Calu3 (cell line): ENCODE measurements at regions not wholly inside any gene's neighbourhood (a gene's known extent, or its start where the extent isn't known, plus 50 kb on each side); places are given as distances from the start of the nearest gene placed in this dataset.

Source experiments
- BruUV-seq: library from RNA; stranded (reverse); fragments of 400-500 nt; replicated peaks from 2 replicates; lab custom pipeline; 2021; lab: Mats Ljungman, UMichigan
- CTCF ChIA-PET: fragments of 300-600 bp; sonication (Branson Sonifier 250); formaldehyde crosslinking; loops from one replicate; lab custom pipeline; 2022; ENCODE audit warnings: antibody characterized with exemption; lab: Charles Lee
- DNase-seq: peaks from one replicate; pipeline ENCODE4 v3.0.0; 2022
- H3K27ac Mint-ChIP-seq: one replicate; pipeline ENCODE4 v1.8.0; 2022; ENCODE audit warnings: mixed read lengths; ENCODE audit not compliant: unreplicated experiment
- H3K27me3 Mint-ChIP-seq: one replicate; pipeline ENCODE4 v1.8.0; 2022; ENCODE audit warnings: mixed read lengths; ENCODE audit not compliant: unreplicated experiment
- H3K36me3 Mint-ChIP-seq: one replicate; pipeline ENCODE4 v1.8.0; 2022; ENCODE audit warnings: mild to moderate bottlenecking, moderate library complexity, mixed read lengths; ENCODE audit not compliant: insufficient read depth, unreplicated experiment
- H3K4me1 Mint-ChIP-seq: one replicate; pipeline ENCODE4 v1.8.0; 2022; ENCODE audit warnings: mild to moderate bottlenecking, low read depth, mixed read lengths; ENCODE audit not compliant: unreplicated experiment
- H3K4me3 Mint-ChIP-seq: one replicate; pipeline ENCODE4 v1.8.0; 2022; ENCODE audit warnings: mild to moderate bottlenecking, low read depth, moderate library complexity, mixed read lengths; ENCODE audit not compliant: unreplicated experiment
- H3K9me3 Mint-ChIP-seq: one replicate; pipeline ENCODE4 v1.8.0; 2022; ENCODE audit warnings: low read depth, mixed read lengths; ENCODE audit not compliant: unreplicated experiment
- intact Hi-C: fragments of 100-400 bp; cut with micrococcal nuclease; formaldehyde crosslinking; loops from one replicate; pipeline ENCODE4 v1.10.0; 2022; ENCODE audit not compliant: unreplicated experiment
- TF ChIP-seq, protein P1 (sequence below): fragments of 200-600 bp; IDR thresholded peaks from one replicate; pipeline ENCODE4 v1.8.0; 2022; ENCODE audit warnings: antibody characterized with exemption; ENCODE audit not compliant: unreplicated experiment

DNA sequence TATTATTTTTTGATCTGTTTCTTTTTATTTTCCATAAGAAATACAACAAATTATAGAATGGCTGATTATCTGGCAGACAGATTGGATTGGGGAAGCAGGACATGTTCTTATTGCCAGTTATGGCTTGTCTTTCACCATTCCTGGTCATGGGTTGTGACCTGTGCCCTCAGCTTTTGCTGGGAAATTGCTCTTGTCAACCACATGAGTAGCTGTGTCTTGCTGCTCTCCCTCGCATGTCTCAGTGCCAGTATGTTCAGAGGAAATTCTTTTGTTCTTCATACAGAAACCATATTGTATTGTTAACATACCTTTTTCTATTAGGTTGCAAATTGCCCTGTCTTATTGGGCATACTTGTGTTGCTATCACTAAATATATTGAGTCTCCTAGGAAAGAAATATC, 344.1 kb downstream of the OSTF1 start:
- CTCF ChIA-PET: no interaction called here
- TF ChIP-seq, protein P1, sequence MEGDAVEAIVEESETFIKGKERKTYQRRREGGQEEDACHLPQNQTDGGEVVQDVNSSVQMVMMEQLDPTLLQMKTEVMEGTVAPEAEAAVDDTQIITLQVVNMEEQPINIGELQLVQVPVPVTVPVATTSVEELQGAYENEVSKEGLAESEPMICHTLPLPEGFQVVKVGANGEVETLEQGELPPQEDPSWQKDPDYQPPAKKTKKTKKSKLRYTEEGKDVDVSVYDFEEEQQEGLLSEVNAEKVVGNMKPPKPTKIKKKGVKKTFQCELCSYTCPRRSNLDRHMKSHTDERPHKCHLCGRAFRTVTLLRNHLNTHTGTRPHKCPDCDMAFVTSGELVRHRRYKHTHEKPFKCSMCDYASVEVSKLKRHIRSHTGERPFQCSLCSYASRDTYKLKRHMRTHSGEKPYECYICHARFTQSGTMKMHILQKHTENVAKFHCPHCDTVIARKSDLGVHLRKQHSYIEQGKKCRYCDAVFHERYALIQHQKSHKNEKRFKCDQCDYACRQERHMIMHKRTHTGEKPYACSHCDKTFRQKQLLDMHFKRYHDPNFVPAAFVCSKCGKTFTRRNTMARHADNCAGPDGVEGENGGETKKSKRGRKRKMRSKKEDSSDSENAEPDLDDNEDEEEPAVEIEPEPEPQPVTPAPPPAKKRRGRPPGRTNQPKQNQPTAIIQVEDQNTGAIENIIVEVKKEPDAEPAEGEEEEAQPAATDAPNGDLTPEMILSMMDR: no peak
- Mint-ChIP-seq H3K27ac (no peak overlapping the region), H3K4me3 (no peak overlapping the region), H3K36me3 (no peaks in the 10 kb centered on the region), H3K27me3 (peaks cover 62% of the 10 kb centered on the region), H3K4me1 (no peaks in the 10 kb centered on the region), H3K9me3 (no peaks in the 10 kb centered on the region)
- no peak for DNase-seq
- intact Hi-C loops: no loop called here
- no TSS peak for BruUV-seq

DNA sequence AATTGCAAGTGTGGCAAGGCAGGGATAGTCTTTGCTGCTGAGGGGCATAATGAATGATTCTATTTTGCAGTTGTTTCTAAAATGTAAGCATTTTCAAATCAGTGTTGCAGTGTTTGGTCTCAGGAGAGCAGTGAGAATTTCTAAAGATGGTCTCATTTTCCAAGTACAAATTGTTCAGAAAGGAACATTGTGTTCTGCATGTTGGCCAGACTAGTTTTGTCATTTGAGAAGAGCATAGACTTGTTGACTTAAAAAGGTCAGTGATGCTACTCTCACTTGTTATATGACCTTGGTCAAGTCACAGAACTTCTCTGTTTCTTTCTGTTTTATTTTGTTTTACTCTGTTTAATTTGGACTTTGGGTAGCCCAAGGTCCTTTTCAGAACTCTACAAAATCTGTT, 344.6 kb downstream of the OSTF1 start:
- Mint-ChIP-seq H3K27ac (no peak overlapping the region), H3K27me3 (peaks cover 57% of the 10 kb centered on the region), H3K4me1 (no peaks in the 10 kb centered on the region), H3K36me3 (no peaks in the 10 kb centered on the region), H3K4me3 (no peak overlapping the region), H3K9me3 (no peaks in the 10 kb centered on the region)
- TF ChIP-seq, protein P1: no peak
- no peak for DNase-seq
- no TSS peak for BruUV-seq
- intact Hi-C loops: no loop called here
- CTCF ChIA-PET: no interaction called here

DNA sequence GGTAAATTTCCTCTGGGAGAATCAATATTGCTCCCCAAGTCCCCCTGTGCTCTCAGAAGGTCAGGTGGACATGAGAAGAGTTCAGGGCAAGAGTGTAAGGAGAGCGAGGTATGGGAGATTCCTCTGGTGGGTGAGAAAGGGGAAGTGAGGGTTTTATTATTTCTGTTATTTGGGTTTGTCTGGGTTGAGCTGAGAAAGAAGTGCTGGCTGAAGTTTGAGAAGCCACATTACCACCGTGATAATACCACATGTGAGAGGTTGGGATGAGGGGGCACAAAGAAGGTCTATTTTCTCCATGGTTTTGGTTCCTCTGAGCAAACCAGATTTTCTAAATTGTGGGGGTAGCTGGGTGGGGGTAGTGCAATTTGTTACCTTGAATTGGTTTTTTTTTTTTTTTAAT, 350.4 kb downstream of the OSTF1 start:
- CTCF ChIA-PET: interaction anchor here (0.7 kb wide), 1 partner anchor 27 kb away, joined by 3 read pairs; no protein-coding TSS in a partner anchor
- Mint-ChIP-seq H3K4me1 (no peaks in the 10 kb centered on the region), H3K4me3 (no peak overlapping the region), H3K36me3 (no peaks in the 10 kb centered on the region), H3K27me3 (peaks cover 22% of the 10 kb centered on the region), H3K9me3 (no peaks in the 10 kb centered on the region), H3K27ac (no peak overlapping the region)
- TF ChIP-seq, protein P1: no peak
- intact Hi-C loops: no loop called here
- DNase-seq: no peak
- BruUV-seq: no TSS peak

DNA sequence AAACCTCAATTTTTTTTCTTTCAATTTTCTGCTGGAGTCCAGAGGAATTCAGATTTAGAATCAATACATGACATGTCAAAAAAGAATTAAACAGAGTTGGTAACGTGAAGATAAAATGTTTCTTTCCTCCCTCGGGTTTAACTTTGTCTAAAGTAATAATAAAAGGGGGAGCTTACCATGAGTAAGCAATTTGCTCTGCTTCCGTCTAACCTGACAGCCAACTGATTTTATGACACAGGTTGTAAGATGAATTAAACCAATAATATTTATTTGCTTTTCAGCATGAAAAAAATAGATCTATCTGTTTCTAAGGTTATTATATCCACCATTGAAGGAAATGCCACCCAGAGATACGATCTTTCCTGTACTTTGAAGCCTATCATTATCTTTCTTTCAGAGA, 352.6 kb downstream of the OSTF1 start:
- intact Hi-C loops: no loop called here
- Mint-ChIP-seq H3K27ac (no peak overlapping the region), H3K27me3 (peaks cover 10% of the 10 kb centered on the region), H3K4me3 (no peak overlapping the region), H3K4me1 (no peaks in the 10 kb centered on the region), H3K9me3 (no peaks in the 10 kb centered on the region), H3K36me3 (no peaks in the 10 kb centered on the region)
- DNase-seq: no peak
- BruUV-seq: no TSS peak
- CTCF ChIA-PET: no interaction called here
- TF ChIP-seq, protein P1: no peak

DNA sequence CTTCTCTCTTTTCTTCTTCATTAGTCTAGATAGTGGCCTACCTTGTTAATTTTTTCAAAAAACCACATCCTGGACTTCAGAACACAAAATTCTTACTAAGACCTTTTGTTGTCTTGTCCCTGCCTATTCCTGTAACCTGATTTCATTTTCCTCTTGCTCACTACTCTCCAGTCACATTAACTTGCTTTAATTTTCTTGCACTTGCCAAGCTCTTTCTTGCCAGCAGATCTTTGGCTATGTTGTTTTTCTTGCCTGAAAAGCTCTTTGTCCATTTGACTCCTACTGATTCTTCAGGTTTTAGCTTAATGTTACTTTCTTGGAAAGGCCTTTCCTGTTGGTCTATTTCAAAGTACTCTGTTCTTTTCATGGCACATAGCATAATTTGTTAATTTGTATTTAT, 356.8 kb downstream of the OSTF1 start:
- Mint-ChIP-seq H3K27me3 (peaks cover 34% of the 10 kb centered on the region), H3K9me3 (no peaks in the 10 kb centered on the region), H3K27ac (no peak overlapping the region), H3K4me1 (no peaks in the 10 kb centered on the region), H3K4me3 (no peak overlapping the region), H3K36me3 (no peaks in the 10 kb centered on the region)
- CTCF ChIA-PET: no interaction called here
- TF ChIP-seq, protein P1: no peak
- BruUV-seq: no TSS peak
- intact Hi-C loops: no loop called here
- DNase-seq: no peak
